Breast epithelium (tissue), 4 donors: ENCODE measurements at regions not wholly inside any gene's neighbourhood (a gene's known extent, or its start where the extent isn't known, plus 50 kb on each side); places are given as distances from the start of the nearest gene placed in this dataset.

Source experiments
- DNase-seq, 2 donors: peaks; one replicate each; pipeline ENCODE4 v3.0.0-alpha.2; 2019; ENCODE audit warnings: low spot score in 2 of 2
- H3K27ac ChIP-seq, 2 donors: fragments of 200-600 bp; sonication (generic) in 1 of 2; one replicate each; pipeline ENCODE4 v1.5.1; 2016 to 2019; ENCODE audit warnings: mild to moderate bottlenecking in 1 of 2
- H3K27me3 ChIP-seq, 2 donors: fragments of 200-600 bp; sonication (generic) in 1 of 2; one replicate each; pipeline versions ENCODE4 v1.5.1 to v1.6.0; 2017 to 2019; ENCODE audit warnings: control low read depth in 1 of 2, mild to moderate bottlenecking in 1 of 2
- H3K36me3 ChIP-seq: fragments of 200-600 bp; one replicate; pipeline ENCODE4 v1.5.1; 2019
- H3K4me1 ChIP-seq, 2 donors: fragments of 200-600 bp; sonication (generic); one replicate each; pipeline ENCODE4 v1.5.1; 2016 to 2019; ENCODE audit warnings: control low read depth in 1 of 2
- H3K4me3 ChIP-seq, 3 donors: fragments of 200-600 bp; sonication (generic); 1 replicate in 2 of 3; 2 replicates in 1 of 3; pipeline ENCODE4 v1.5.1; 2016 to 2019; ENCODE audit warnings: mild to moderate bottlenecking in 3 of 3, moderate library complexity in 2 of 3
- H3K9me3 ChIP-seq, 2 donors: fragments of 200-600 bp; sonication (generic) in 1 of 2; one replicate each; pipeline ENCODE4 v1.5.1; 2016 to 2019; ENCODE audit warnings: control low read depth in 1 of 2
- CTCF ChIP-seq, 3 donors: fragments of 450-650 bp; IDR thresholded peaks; one replicate each; pipeline ENCODE4 v1.5.1; 2016 to 2017; ENCODE audit warnings: antibody characterized with exemption in 3 of 3, mild to moderate bottlenecking in 3 of 3, moderate library complexity in 3 of 3
- POLR2A ChIP-seq: fragments of 450-650 bp; IDR thresholded peaks from one replicate; pipeline ENCODE4 v1.6.1; 2016; ENCODE audit warnings: antibody characterized with exemption, mild to moderate bottlenecking, moderate library complexity
- POLR2AphosphoS5 ChIP-seq, 3 donors: sonication (generic); formaldehyde crosslinking; IDR thresholded peaks; one replicate each; pipeline ENCODE4 v1.6.1; 2017; ENCODE audit warnings: antibody characterized with exemption in 3 of 3
- intact Hi-C: fragments of 100-400 bp; cut with DNase I; formaldehyde crosslinking; loops from one replicate; pipeline ENCODE4 v1.15.1; 2023; ENCODE audit warnings: low total_unique reads

- no peaks in the 10 kb centered on the region for H3K27me3 ChIP-seq
- no peaks in the 10 kb centered on the region for H3K36me3 ChIP-seq
- no peak overlapping the region for H3K27ac ChIP-seq
- H3K4me1 ChIP-seq = no peaks in the 10 kb centered on the region
- DNase-seq = no peak
- intact Hi-C loops = no loop called here
- TF ChIP-seq POLR2A (no peak), POLR2AphosphoS5 (IDR thresholded peaks at IDR 0.05) (no peak), CTCF (IDR thresholded peaks at IDR 0.05) (no peak)
- H3K9me3 ChIP-seq = no peaks in the 10 kb centered on the region
- no peak overlapping the region for H3K4me3 ChIP-seq
Measured at GRCh38 chr2:19185086-19185485, 173.3 kb downstream of the OSR1 start.

GRCh38 chr2:19178175-19178574, 180.2 kb downstream of the OSR1 start:
- Histone ChIP-seq H3K4me3 (no peak overlapping the region), H3K4me1 (no peaks in the 10 kb centered on the region), H3K27me3 (no peaks in the 10 kb centered on the region), H3K36me3 (no peaks in the 10 kb centered on the region), H3K9me3 (no peaks in the 10 kb centered on the region), H3K27ac (no peak overlapping the region)
- intact Hi-C loops = no loop called here
- no peak for DNase-seq
- TF ChIP-seq POLR2A = no peak
- TF ChIP-seq CTCF (IDR thresholded peaks at IDR 0.05) = no peak
- no peak for TF ChIP-seq POLR2AphosphoS5 (IDR thresholded peaks at IDR 0.05)

- Histone ChIP-seq H3K27ac (no peak overlapping the region), H3K9me3 (no peaks in the 10 kb centered on the region), H3K4me1 (no peaks in the 10 kb centered on the region), H3K27me3 (no peaks in the 10 kb centered on the region), H3K36me3 (no peaks in the 10 kb centered on the region), H3K4me3 (no peak overlapping the region)
- TF ChIP-seq POLR2A (no peak), CTCF (IDR thresholded peaks at IDR 0.05) (no peak), POLR2AphosphoS5 (IDR thresholded peaks at IDR 0.05) (no peak)
- intact Hi-C loops = no loop called here
- no peak for DNase-seq
Measured at GRCh38 chr2:19176977-19177376, 181.4 kb downstream of the OSR1 start.

- intact Hi-C loops = no loop called here
- no peak overlapping the region for H3K4me3 ChIP-seq
- H3K27ac ChIP-seq = no peak overlapping the region
- no peaks in the 10 kb centered on the region for H3K36me3 ChIP-seq
- DNase-seq = no peak
- H3K9me3 ChIP-seq = no peaks in the 10 kb centered on the region
- TF ChIP-seq POLR2AphosphoS5 (IDR thresholded peaks at IDR 0.05) (no peak), POLR2A (no peak), CTCF (IDR thresholded peaks at IDR 0.05) (no peak)
- H3K4me1 ChIP-seq = no peaks in the 10 kb centered on the region
- no peaks in the 10 kb centered on the region for H3K27me3 ChIP-seq
Measured at GRCh38 chr2:19176172-19176852, 182.1 kb downstream of the OSR1 start.

- Histone ChIP-seq H3K4me1 (no peaks in the 10 kb centered on the region), H3K27me3 (no peaks in the 10 kb centered on the region), H3K27ac (no peak overlapping the region), H3K36me3 (no peaks in the 10 kb centered on the region), H3K4me3 (no peak overlapping the region), H3K9me3 (no peaks in the 10 kb centered on the region)
- TF ChIP-seq CTCF (IDR thresholded peaks at IDR 0.05) = no peak
- no peak for TF ChIP-seq POLR2A
- TF ChIP-seq POLR2AphosphoS5 (IDR thresholded peaks at IDR 0.05) = no peak
- intact Hi-C loops = no loop called here
- no peak for DNase-seq
Measured at GRCh38 chr2:19174176-19174575, 184.2 kb downstream of the OSR1 start.
